Cardiac septum (tissue), 1 donor: ENCODE measurements at regions not wholly inside any gene's neighbourhood (a gene's known extent, or its start where the extent isn't known, plus 50 kb on each side); places are given as distances from the start of the nearest gene placed in this dataset.

Experiments used
- DNase-seq: peaks from one replicate; pipeline ENCODE4 v3.0.0-alpha.2; 2020; ENCODE audit warnings: low spot score
- intact Hi-C: fragments of 100-400 bp; cut with DNase I; formaldehyde crosslinking; loops from one replicate; pipeline ENCODE4 v1.14.0; 2022
- donor health status: DM: no; HTN: no; CAD: no.

GRCh38 chr1:185594786-185595410 is 139.3 kb upstream of the HMCN1 start:
- intact Hi-C loops = loop anchor here (5.0 to 10.0 kb wide), 3 partner anchors 52 to 280 kb away; partner anchors contain the start of gene IVNS1ABP
- DNase-seq = no peak

GRCh38 chr1:185593271-185593670 is 140.9 kb upstream of the HMCN1 start:
- DNase-seq = no peak
- intact Hi-C loops = loop anchor here (10.0 kb wide), 1 partner anchor 278 kb away; the partner anchor contains the start of gene IVNS1ABP

- intact Hi-C loops = no loop called here
These were observed 148.4 kb upstream of the HMCN1 start for GRCh38 chr1:185585770-185586169.

GRCh38 chr1:185581961-185582725 is 152.0 kb upstream of the HMCN1 start:
- DNase-seq = no peak
- intact Hi-C loops = no loop called here

More at GRCh38 chr1:185585770-185586169, 148.4 kb upstream of the HMCN1 start:
- no peak for DNase-seq

- intact Hi-C loops = no loop called here
- no peak for DNase-seq
These were observed 153.2 kb upstream of the HMCN1 start for GRCh38 chr1:185581020-185581419.

GRCh38 chr1:185578293-185578692 is 155.9 kb upstream of the HMCN1 start:
- DNase-seq = no peak
- intact Hi-C loops = no loop called here

GRCh38 chr1:185574139-185574875 is 159.9 kb upstream of the HMCN1 start:
- intact Hi-C loops = no loop called here
- no peak for DNase-seq

GRCh38 chr1:185573677-185574076 is 160.5 kb upstream of the HMCN1 start:
- intact Hi-C loops = no loop called here
- DNase-seq = no peak

- DNase-seq = no peak
- intact Hi-C loops = no loop called here
These were observed 161.0 kb upstream of the HMCN1 start for GRCh38 chr1:185573162-185573561.

- DNase-seq = no peak
- intact Hi-C loops = no loop called here
These were observed 163.2 kb upstream of the HMCN1 start for GRCh38 chr1:185570962-185571361.

- DNase-seq = no peak
- intact Hi-C loops = no loop called here
These were observed 165.8 kb upstream of the HMCN1 start for GRCh38 chr1:185568155-185569123.

GRCh38 chr1:185567440-185567839 is 166.8 kb upstream of the HMCN1 start:
- no peak for DNase-seq
- intact Hi-C loops = no loop called here

- intact Hi-C loops = no loop called here
- no peak for DNase-seq
These were observed 167.2 kb upstream of the HMCN1 start for GRCh38 chr1:185566995-185567394.

GRCh38 chr1:185565302-185565701 is 168.9 kb upstream of the HMCN1 start:
- intact Hi-C loops = no loop called here
- peak; percentile 74 for DNase-seq

GRCh38 chr1:185564816-185565215 is 169.4 kb upstream of the HMCN1 start:
- DNase-seq = no peak
- intact Hi-C loops = no loop called here

GRCh38 chr1:185562461-185563359 is 171.5 kb upstream of the HMCN1 start:
- intact Hi-C loops = no loop called here
- DNase-seq = no peak

GRCh38 chr1:185561629-185562028 is 172.6 kb upstream of the HMCN1 start:
- intact Hi-C loops = no loop called here

GRCh38 chr1:185560760-185561159 is 173.4 kb upstream of the HMCN1 start:
- no peak for DNase-seq
- intact Hi-C loops = no loop called here

More at GRCh38 chr1:185561629-185562028, 172.6 kb upstream of the HMCN1 start:
- DNase-seq = no peak
